ENCODE measurements at regions not wholly inside any gene's neighbourhood (a gene's known extent, or its start where the extent isn't known, plus 50 kb on each side); places are given as distances from the start of the nearest gene placed in this dataset.

DNA sequence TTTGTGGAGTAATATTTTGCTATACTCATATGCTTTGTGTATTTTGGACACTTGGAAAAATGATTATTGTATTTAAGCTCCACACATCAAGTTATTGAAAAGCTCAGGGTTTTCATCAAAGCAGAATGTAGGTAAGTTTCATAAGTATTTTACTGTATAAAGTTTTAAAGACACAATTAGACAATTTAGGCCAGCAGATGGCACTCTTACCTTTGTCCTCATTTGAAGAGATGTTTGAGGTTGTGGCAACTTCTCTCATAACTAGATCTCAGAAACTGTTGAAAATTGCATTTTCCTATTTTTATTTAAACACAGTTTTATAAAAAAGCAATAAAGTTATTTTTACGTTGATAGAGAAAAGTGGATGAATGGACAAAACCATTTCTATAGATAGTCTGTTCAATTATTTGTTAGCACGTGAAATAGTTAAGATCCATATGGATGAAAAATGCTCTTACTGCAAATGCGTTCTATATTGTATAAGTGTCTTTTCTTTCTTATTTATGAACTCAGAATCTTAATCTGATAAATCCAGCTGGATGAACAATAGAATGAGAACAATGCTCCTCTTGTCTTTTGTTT lies 300.0 kb downstream of the AEBP2 start:
- no peaks in the 10 kb centered on the region for H3K9me3 ChIP-seq (ENCODE audit: control insufficient read depth, low read length)
- no peak overlapping the region for H3K4me3 ChIP-seq (ENCODE audit: low read depth, low read length)
- TF ChIP-seq, protein P1, sequence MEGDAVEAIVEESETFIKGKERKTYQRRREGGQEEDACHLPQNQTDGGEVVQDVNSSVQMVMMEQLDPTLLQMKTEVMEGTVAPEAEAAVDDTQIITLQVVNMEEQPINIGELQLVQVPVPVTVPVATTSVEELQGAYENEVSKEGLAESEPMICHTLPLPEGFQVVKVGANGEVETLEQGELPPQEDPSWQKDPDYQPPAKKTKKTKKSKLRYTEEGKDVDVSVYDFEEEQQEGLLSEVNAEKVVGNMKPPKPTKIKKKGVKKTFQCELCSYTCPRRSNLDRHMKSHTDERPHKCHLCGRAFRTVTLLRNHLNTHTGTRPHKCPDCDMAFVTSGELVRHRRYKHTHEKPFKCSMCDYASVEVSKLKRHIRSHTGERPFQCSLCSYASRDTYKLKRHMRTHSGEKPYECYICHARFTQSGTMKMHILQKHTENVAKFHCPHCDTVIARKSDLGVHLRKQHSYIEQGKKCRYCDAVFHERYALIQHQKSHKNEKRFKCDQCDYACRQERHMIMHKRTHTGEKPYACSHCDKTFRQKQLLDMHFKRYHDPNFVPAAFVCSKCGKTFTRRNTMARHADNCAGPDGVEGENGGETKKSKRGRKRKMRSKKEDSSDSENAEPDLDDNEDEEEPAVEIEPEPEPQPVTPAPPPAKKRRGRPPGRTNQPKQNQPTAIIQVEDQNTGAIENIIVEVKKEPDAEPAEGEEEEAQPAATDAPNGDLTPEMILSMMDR (IDR thresholded peaks at IDR 0.05), result peak; percentile 24

DNA sequence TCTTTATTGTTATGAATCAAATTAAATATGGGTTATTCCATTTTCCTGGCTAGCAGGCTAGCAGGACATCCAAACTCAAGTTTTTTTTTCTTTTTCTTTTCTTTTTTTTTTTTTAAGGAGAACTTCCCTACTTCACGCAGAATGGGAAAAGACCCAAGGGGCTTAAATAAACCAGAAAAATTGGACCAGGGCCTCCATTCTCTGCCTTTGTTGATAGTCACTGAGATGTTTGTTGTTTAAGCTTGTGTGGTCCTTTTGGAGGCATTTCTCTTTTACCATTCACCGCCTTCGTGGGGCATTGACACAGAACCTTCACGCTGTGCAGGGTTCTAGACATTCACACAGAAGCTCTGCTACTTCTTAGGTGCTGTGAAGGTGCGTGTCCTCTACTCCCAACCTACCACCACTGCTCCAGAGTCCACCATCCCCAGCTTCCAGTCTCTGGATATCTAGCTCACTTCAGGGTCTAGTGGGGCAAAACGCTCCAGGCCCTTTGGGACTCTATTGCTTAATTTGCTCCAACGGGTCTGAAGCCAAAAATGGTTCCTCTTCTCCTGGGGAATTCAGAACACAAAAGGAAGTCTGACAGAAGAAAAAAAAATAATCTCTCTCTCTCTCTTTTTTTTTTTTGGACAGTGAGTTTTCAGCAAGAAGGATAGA lies 301.3 kb downstream of the AEBP2 start:
- H3K36me3 ChIP-seq (ENCODE audit: control insufficient read depth, insufficient read depth, low read length), result no peaks in the 10 kb centered on the region
- no peak overlapping the region for H2AFZ ChIP-seq
- H3K4me2 ChIP-seq (ENCODE audit: low read length), result no peak overlapping the region

More for the DNA sequence above, 300.0 kb downstream of the AEBP2 start:
- no peak overlapping the region for H2AFZ ChIP-seq
- no peaks in the 10 kb centered on the region for H3K4me1 ChIP-seq
- no peaks in the 10 kb centered on the region for H3K27me3 ChIP-seq (ENCODE audit: control insufficient read depth, insufficient read depth, low read length)
- H3K27ac ChIP-seq, result no peak overlapping the region
- H3K36me3 ChIP-seq (ENCODE audit: control insufficient read depth, insufficient read depth, low read length), result no peaks in the 10 kb centered on the region
- no peaks in the 10 kb centered on the region for H3K79me2 ChIP-seq
- H3K4me2 ChIP-seq (ENCODE audit: low read length), result no peak overlapping the region
- H3K9ac ChIP-seq, result no peak overlapping the region

DNA sequence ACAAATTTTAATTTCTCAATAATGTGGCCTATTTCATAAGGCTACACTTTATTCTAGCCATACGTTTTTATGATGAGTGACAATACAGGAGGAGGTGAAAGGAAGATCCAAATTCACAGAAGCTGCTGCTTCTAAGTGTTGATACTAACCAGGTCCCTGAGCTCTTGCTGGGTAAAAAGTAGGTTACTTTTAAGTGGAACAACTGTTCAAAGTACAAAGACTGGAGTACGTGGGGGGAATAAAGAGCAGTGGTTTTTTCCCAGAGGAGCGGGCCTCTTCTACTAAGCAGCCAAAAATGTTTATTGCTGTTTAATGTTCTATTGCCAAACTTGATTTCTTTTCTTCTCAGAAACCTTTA lies 301.8 kb downstream of the AEBP2 start:
- no peaks in the 10 kb centered on the region for H3K36me3 ChIP-seq (ENCODE audit: control insufficient read depth, insufficient read depth, low read length)

More for the DNA sequence above, 301.3 kb downstream of the AEBP2 start:
- H3K27me3 ChIP-seq (ENCODE audit: control insufficient read depth, insufficient read depth, low read length), result no peaks in the 10 kb centered on the region
- no peak overlapping the region for H3K4me3 ChIP-seq (ENCODE audit: low read depth, low read length)
- no peaks in the 10 kb centered on the region for H3K79me2 ChIP-seq
- no peaks in the 10 kb centered on the region for H3K4me1 ChIP-seq
- H3K27ac ChIP-seq, result no peak overlapping the region
- H3K9me3 ChIP-seq (ENCODE audit: control insufficient read depth, low read length), result no peaks in the 10 kb centered on the region
- TF ChIP-seq, protein P1 (IDR thresholded peaks at IDR 0.05), result no peak
- H3K9ac ChIP-seq, result no peak overlapping the region

DNA sequence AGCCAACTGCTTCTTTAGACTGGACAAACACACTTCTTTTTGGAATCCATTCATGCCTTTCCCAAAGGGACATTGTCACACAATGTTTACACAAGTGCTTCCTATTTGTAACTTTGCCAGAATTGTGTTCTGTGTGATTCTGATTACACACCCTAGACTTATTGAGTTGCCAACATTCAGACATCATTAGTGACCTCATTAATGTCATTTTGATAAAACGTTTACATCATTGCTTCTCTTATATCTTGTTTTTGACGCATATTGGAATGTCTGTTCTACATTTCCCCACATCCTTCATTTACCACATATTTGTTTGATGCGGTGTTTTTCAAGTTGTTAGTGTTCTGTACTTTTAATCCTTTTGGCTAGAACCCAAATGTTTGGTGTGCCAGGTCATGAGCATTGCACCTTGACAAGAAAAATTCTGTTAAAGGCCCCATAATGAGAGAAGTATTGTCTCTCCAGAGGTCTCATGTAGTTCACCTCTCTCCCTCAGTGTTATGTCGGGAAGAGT lies 305.5 kb downstream of the AEBP2 start:
- no peaks in the 10 kb centered on the region for H3K36me3 ChIP-seq (ENCODE audit: control insufficient read depth, insufficient read depth, low read length)
- no peaks in the 10 kb centered on the region for H3K9me3 ChIP-seq (ENCODE audit: control insufficient read depth, low read length)
- H3K4me2 ChIP-seq (ENCODE audit: low read length), result no peak overlapping the region
- H2AFZ ChIP-seq, result no peak overlapping the region
- H3K9ac ChIP-seq, result no peak overlapping the region
- H3K79me2 ChIP-seq, result no peaks in the 10 kb centered on the region
- TF ChIP-seq, protein P1 (IDR thresholded peaks at IDR 0.05), result no peak
- no peak overlapping the region for H3K4me3 ChIP-seq (ENCODE audit: low read depth, low read length)
- H3K4me1 ChIP-seq, result no peaks in the 10 kb centered on the region
- H3K27ac ChIP-seq, result no peak overlapping the region
- no peaks in the 10 kb centered on the region for H3K27me3 ChIP-seq (ENCODE audit: control insufficient read depth, insufficient read depth, low read length)

More for the DNA sequence above, 301.8 kb downstream of the AEBP2 start:
- Histone ChIP-seq H3K4me1 (no peaks in the 10 kb centered on the region), H3K9me3 (ENCODE audit: control insufficient read depth, low read length) (no peaks in the 10 kb centered on the region), H3K79me2 (no peaks in the 10 kb centered on the region), H3K4me3 (ENCODE audit: low read depth, low read length) (no peak overlapping the region), H2AFZ (no peak overlapping the region), H3K4me2 (ENCODE audit: low read length) (no peak overlapping the region), H3K9ac (no peak overlapping the region), H3K27me3 (ENCODE audit: control insufficient read depth, insufficient read depth, low read length) (no peaks in the 10 kb centered on the region), H3K27ac (no peak overlapping the region)
- TF ChIP-seq, protein P1 (IDR thresholded peaks at IDR 0.05), result no peak

Data from parathyroid adenoma (tissue), 2 donors.